ENCODE measurements at regions not wholly inside any gene's neighbourhood (a gene's known extent, or its start where the extent isn't known, plus 50 kb on each side); places are given as distances from the start of the nearest gene placed in this dataset.

DNA sequence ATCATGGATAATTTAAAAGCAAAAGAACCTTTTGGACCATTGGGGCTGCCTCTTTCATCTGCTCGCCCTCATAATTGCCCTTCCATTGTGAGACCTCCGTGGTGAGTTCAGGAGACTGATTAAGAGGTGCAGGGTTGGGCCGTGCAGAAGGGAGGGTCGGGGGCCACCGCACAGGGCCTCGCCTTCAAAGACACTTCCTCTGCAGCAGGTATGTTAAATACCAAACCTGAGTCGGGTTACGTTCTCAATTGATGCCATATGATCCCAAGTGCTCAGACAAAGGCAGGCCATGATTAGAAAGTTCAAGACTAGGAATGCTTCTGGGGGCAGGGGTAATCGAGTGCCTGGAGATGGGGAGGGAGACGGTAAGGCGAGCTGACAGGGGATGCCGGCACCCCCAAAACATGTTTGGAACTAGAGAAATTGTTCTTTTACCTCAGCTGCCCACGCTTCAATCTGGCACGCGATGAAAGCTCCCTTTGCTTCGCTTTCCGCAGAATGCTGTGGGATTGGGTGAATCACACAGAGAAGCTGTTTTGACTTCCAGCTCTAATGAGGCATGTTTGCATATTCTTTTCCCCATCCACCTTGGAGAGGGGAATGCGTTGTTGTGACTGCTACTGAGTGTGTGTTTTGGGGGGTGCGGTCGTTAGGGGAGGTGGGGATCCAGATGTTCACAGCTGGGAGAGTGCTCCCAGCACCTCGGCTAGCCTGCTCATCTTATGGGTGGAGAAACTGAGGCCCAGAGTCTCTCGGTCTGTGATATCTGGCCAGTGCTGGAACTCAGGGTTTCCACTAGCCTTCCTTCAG lies 309.1 kb downstream of the MYCN start:
- TF ChIP-seq, protein P1, sequence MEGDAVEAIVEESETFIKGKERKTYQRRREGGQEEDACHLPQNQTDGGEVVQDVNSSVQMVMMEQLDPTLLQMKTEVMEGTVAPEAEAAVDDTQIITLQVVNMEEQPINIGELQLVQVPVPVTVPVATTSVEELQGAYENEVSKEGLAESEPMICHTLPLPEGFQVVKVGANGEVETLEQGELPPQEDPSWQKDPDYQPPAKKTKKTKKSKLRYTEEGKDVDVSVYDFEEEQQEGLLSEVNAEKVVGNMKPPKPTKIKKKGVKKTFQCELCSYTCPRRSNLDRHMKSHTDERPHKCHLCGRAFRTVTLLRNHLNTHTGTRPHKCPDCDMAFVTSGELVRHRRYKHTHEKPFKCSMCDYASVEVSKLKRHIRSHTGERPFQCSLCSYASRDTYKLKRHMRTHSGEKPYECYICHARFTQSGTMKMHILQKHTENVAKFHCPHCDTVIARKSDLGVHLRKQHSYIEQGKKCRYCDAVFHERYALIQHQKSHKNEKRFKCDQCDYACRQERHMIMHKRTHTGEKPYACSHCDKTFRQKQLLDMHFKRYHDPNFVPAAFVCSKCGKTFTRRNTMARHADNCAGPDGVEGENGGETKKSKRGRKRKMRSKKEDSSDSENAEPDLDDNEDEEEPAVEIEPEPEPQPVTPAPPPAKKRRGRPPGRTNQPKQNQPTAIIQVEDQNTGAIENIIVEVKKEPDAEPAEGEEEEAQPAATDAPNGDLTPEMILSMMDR (IDR thresholded peaks at IDR 0.05): no peak
- no peak for TF ChIP-seq ZFX (IDR thresholded peaks at IDR 0.05; ENCODE audit: borderline replicate concordance)

Measured in 22Rv1 (cell line).